ENCODE measurements at regions not wholly inside any gene's neighbourhood (a gene's known extent, or its start where the extent isn't known, plus 50 kb on each side); places are given as distances from the start of the nearest gene placed in this dataset.

DNA sequence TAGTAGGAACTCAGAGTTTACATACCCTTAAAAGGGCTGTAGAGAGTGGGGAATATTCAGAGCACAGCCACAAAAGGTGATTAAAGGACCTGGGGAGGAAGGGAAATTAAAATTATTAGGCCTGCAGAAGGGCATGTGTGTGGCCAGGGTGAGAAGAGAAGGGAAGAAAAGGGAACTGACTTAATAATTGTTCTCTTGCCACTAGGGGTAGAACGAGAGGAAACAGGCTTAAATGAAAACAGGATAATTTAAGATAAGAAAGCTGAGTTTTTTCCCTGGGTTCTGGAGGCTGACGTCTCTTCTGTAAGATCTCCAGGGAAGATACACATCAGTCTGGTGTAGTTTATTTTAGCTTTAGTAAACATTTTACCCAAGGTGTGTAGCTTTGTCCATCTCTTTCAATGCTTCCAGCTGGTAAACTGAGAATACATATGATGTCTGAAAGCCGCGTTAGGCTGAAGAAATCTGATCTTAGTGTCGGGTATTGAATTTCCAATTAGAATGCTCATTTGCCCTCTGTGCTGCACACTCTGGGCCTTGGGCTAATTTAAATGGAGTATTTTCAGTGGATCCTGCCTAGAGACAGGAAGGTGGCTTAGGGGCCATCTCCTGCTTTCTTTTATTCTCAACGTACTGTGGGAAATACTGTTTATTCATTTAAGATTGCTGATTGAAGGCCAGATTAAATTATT, 416.8 kb downstream of the TMEM38B start:
- DNase-seq (no peak), ATAC-seq (no peak)
- Histone ChIP-seq H3K4me3 (no peak overlapping the region), H3K4me1 (no peaks in the 10 kb centered on the region), H3K9me3 (no peaks in the 10 kb centered on the region), H3K36me3 (replicated peaks in 1 of 2; ENCODE audit: insufficient read depth in 1 of 2, low read depth in 2 of 2) (no peaks in the 10 kb centered on the region), H3K27me3 (no peaks in the 10 kb centered on the region), H3K27ac (no peak overlapping the region)
- 23 to 24% methylated on average over 6 of the region's 6 CpGs for WGBS, 2 donors
- TF ChIP-seq POLR2A (IDR thresholded peaks at IDR 0.05) = no peak
- TF ChIP-seq, protein P1, sequence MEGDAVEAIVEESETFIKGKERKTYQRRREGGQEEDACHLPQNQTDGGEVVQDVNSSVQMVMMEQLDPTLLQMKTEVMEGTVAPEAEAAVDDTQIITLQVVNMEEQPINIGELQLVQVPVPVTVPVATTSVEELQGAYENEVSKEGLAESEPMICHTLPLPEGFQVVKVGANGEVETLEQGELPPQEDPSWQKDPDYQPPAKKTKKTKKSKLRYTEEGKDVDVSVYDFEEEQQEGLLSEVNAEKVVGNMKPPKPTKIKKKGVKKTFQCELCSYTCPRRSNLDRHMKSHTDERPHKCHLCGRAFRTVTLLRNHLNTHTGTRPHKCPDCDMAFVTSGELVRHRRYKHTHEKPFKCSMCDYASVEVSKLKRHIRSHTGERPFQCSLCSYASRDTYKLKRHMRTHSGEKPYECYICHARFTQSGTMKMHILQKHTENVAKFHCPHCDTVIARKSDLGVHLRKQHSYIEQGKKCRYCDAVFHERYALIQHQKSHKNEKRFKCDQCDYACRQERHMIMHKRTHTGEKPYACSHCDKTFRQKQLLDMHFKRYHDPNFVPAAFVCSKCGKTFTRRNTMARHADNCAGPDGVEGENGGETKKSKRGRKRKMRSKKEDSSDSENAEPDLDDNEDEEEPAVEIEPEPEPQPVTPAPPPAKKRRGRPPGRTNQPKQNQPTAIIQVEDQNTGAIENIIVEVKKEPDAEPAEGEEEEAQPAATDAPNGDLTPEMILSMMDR (IDR thresholded peaks at IDR 0.05) = no peak
- intact Hi-C loops (cut with DNase I) = no loop called here

DNA sequence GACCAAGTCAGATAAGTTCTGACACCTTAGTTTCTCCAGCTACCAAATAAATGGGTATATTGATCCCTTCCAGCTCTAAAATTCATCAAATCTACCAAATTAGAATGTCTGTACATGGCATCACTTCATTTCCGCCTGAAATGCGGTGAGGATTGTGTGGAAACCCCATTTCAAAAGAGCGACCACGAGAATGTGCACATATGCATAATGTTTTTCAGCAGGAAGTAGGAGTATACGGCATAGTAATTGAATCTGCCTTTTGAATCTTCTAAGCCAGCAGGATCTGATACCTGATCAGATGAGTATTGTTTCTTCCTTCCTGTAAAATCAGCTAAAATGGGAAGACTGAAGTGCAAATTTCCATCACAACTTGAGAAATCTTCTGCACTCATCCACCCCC, 418.6 kb downstream of the TMEM38B start:
- no peak overlapping the region for H3K27ac ChIP-seq
- intact Hi-C loops (cut with DNase I) = no loop called here
- no peaks in the 10 kb centered on the region for H3K4me1 ChIP-seq
- no peak for TF ChIP-seq POLR2A (IDR thresholded peaks at IDR 0.05)
- TF ChIP-seq, protein P1 (IDR thresholded peaks at IDR 0.05) = no peak
- H3K27me3 ChIP-seq = no peaks in the 10 kb centered on the region
- H3K4me3 ChIP-seq = no peak overlapping the region
- DNase-seq (no peak), ATAC-seq (no peak)
- WGBS, 2 donors = 60 to 69% methylated on average over 5 of the region's 5 CpGs
- H3K36me3 ChIP-seq (replicated peaks in 1 of 2; ENCODE audit: insufficient read depth in 1 of 2, low read depth in 2 of 2) = no peaks in the 10 kb centered on the region
- no peaks in the 10 kb centered on the region for H3K9me3 ChIP-seq

DNA sequence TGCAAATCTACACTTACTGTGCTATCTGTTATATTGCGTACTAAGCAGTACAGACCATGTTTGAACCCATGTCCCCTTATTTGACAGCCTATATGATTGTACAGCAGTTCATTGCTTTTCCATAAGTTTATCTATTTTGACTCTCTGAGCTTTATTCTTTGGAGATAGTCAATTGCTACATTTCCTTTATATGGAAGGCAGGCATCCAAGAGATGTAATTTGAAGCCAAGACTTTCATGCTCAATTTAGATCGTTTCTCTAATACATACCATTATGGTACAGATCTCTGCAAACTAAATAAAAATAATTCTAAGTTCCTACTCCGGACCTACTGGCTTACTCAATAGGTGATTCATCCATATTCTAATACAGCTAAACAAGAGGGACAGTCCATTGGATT, 424.8 kb downstream of the TMEM38B start:
- no peaks in the 10 kb centered on the region for H3K27me3 ChIP-seq
- no peaks in the 10 kb centered on the region for H3K4me1 ChIP-seq
- no peaks in the 10 kb centered on the region for H3K36me3 ChIP-seq (replicated peaks in 1 of 2; ENCODE audit: insufficient read depth in 1 of 2, low read depth in 2 of 2)
- TF ChIP-seq, protein P1 (IDR thresholded peaks at IDR 0.05) = no peak
- no peak overlapping the region for H3K4me3 ChIP-seq
- no peak overlapping the region for H3K27ac ChIP-seq
- no peaks in the 10 kb centered on the region for H3K9me3 ChIP-seq
- ATAC-seq = no peak
- DNase-seq = no peak
- intact Hi-C loops (cut with DNase I) = no loop called here
- WGBS, 2 donors = 50 to 57% methylated on average over 3 of the region's 3 CpGs

DNA sequence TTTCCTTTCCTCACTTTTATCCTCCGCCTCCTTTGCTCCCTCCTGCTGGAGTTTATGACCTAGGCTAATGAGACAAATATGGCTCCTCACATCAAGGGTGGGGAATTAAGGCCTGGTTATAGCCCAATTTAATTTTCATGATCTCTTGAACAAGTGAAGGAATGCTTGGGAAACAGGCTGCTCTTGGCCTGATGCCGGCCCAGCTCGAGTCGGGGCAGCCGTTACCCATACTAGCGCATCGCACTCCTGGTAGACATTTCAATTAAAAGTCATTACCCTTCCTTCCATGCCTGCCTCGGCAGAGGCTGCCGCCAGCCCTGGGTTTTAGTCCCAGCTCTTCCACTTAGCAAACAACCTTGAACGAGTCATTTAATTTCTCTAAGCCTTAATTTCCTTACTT, 425.7 kb downstream of the TMEM38B start:
- no peak for DNase-seq
- Histone ChIP-seq H3K27ac (no peak overlapping the region), H3K36me3 (replicated peaks in 1 of 2; ENCODE audit: insufficient read depth in 1 of 2, low read depth in 2 of 2) (no peaks in the 10 kb centered on the region), H3K27me3 (no peaks in the 10 kb centered on the region), H3K4me1 (no peaks in the 10 kb centered on the region), H3K4me3 (no peak overlapping the region), H3K9me3 (no peaks in the 10 kb centered on the region)
- intact Hi-C loops (cut with DNase I) = no loop called here
- TF ChIP-seq, protein P1 (IDR thresholded peaks at IDR 0.05) = no peak
- TF ChIP-seq POLR2A (IDR thresholded peaks at IDR 0.05) = no peak
- 78 to 86% methylated on average over 10 of the region's 10 CpGs for whole genome bisulfite sequencing, 2 donors
- ATAC-seq = no peak

DNA sequence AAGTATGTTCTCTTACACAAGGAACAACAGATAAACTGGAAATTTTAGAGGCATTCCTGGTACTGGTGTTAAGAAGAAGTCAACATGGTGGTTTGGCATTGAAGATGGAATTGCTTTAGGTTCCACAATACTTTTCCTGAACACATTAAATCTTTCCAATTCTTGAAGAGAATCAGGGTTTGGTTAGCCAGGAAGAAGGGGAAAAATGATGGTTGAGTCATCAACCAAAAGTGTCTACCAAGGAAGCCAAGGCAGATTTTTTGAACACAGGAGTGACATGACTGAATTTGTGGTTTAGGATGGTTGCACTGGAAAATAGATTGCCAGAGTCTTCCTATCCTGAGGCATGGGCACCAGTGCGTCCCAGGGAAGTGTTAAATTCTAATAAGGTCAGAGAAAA, 433.4 kb downstream of the TMEM38B start:
- ATAC-seq (no peak), DNase-seq (no peak)
- no peak overlapping the region for H3K27ac ChIP-seq
- WGBS, 2 donors = 36 to 53% methylated on average over 1 of the region's 1 CpG
- H3K36me3 ChIP-seq (replicated peaks in 1 of 2; ENCODE audit: insufficient read depth in 1 of 2, low read depth in 2 of 2) = no peaks in the 10 kb centered on the region
- no peak overlapping the region for H3K4me3 ChIP-seq
- no peaks in the 10 kb centered on the region for H3K4me1 ChIP-seq
- H3K9me3 ChIP-seq = no peaks in the 10 kb centered on the region
- H3K27me3 ChIP-seq = no peaks in the 10 kb centered on the region
- intact Hi-C loops (cut with DNase I) = no loop called here
- no peak for TF ChIP-seq POLR2A (IDR thresholded peaks at IDR 0.05)
- TF ChIP-seq, protein P1 (IDR thresholded peaks at IDR 0.05) = no peak
